ENCODE measurements at regions not wholly inside any gene's neighbourhood (a gene's known extent, or its start where the extent isn't known, plus 50 kb on each side); places are given as distances from the start of the nearest gene placed in this dataset.

GRCh38 chr12:13486794-13487193 lies 290.3 kb downstream of the EMP1 start:
- TF ChIP-seq MAX (IDR thresholded peaks at IDR 0.05; ENCODE audit: low read depth) (no peak), SIN3A (IDR thresholded peaks at IDR 0.05; ENCODE audit: borderline replicate concordance, low read depth, low read length) (no peak), POLR2AphosphoS5 (IDR thresholded peaks at IDR 0.05; ENCODE audit: low read depth, low read length) (no peak), RXRA (IDR thresholded peaks at IDR 0.05; ENCODE audit: borderline replicate concordance, low read depth) (no peak), MEF2A (IDR thresholded peaks at IDR 0.05; ENCODE audit: borderline replicate concordance, low read depth) (no peak), CTCF (IDR thresholded peaks at IDR 0.05) (no peak), TEAD4 (IDR thresholded peaks at IDR 0.05; ENCODE audit: borderline replicate concordance, insufficient read depth) (no peak), ELF1 (IDR thresholded peaks at IDR 0.05) (no peak), NFIC (IDR thresholded peaks at IDR 0.05; ENCODE audit: borderline replicate concordance) (no peak), YY1 (IDR thresholded peaks at IDR 0.05; ENCODE audit: low read depth) (no peak), CHD2 (IDR thresholded peaks at IDR 0.05; ENCODE audit: low read length, partially characterized antibody) (no peak), USF2 (IDR thresholded peaks at IDR 0.05; ENCODE audit: borderline replicate concordance, low read depth, low read length) (no peak), EZH2phosphoT487 (IDR thresholded peaks at IDR 0.05; ENCODE audit: borderline replicate concordance, low read depth) (no peak), GATA2 (CRISPR knock-in tag; IDR thresholded peaks at IDR 0.05) (no peak)

All from SK-N-SH (cell line).